SK-N-SH treated with all-trans-retinoic acid at 6 μM for 48 hours (cell line): ENCODE measurements at regions not wholly inside any gene's neighbourhood (a gene's known extent, or its start where the extent isn't known, plus 50 kb on each side); places are given as distances from the start of the nearest gene placed in this dataset.

ENCODE experiments used
- ATAC-seq: fragments of 200-7000 bp; cut with Tn5 transposase; 3 replicates; pipeline ENCODE4 v1.9.1; 2020; ENCODE audit warnings: mild to moderate bottlenecking, moderate library complexity
- ARNTL ChIP-seq: fragments of 450-650 bp; formaldehyde crosslinking; IDR thresholded peaks from 2 replicates; pipeline ENCODE4 v1.5.0; 2020; ENCODE audit warnings: low read depth, mild to moderate bottlenecking, moderate library complexity, borderline replicate concordance
- BACH2 ChIP-seq: fragments of 250-450 bp; sonication (Bioruptor Pico); IDR thresholded peaks from 2 replicates; pipeline ENCODE4 v1.9.0; 2021; ENCODE audit warnings: mild to moderate bottlenecking, borderline replicate concordance
- CSDC2 ChIP-seq: fragments of 250-450 bp; sonication (Bioruptor Pico); IDR thresholded peaks from 2 replicates; pipeline ENCODE4 v1.5.0; 2020; ENCODE audit warnings: mild to moderate bottlenecking, moderate library complexity
- CSRNP3 ChIP-seq: fragments of 250-450 bp; sonication (Bioruptor Pico); IDR thresholded peaks from 2 replicates; pipeline ENCODE4 v1.5.1; 2021; ENCODE audit warnings: mild to moderate bottlenecking, moderate library complexity
- ESRRG ChIP-seq: fragments of 250-450 bp; sonication (Bioruptor Pico); IDR thresholded peaks from 2 replicates; pipeline ENCODE4 v1.6.1; 2021; ENCODE audit warnings: mild to moderate bottlenecking
- GLIS3 ChIP-seq: fragments of 250-450 bp; sonication (Bioruptor Pico); IDR thresholded peaks from 2 replicates; pipeline ENCODE4 v1.5.0; 2020; ENCODE audit warnings: mild to moderate bottlenecking, moderate library complexity
- ISL1 ChIP-seq: fragments of 250-450 bp; sonication (Bioruptor Pico); IDR thresholded peaks from 2 replicates; pipeline ENCODE4 v2.1.2; 2022; ENCODE audit warnings: mild to moderate bottlenecking, moderate library complexity
- POU6F1 ChIP-seq: fragments of 250-450 bp; sonication (Bioruptor Pico); IDR thresholded peaks from 2 replicates; pipeline ENCODE4 v1.8.0; 2021; ENCODE audit warnings: low read depth, mild to moderate bottlenecking, moderate library complexity, borderline replicate concordance
- PPARA ChIP-seq: fragments of 250-450 bp; sonication (Bioruptor Pico); IDR thresholded peaks from 2 replicates; pipeline ENCODE4 v1.5.0; 2020; ENCODE audit warnings: mild to moderate bottlenecking, borderline replicate concordance
- RARB ChIP-seq: fragments of 250-450 bp; sonication (Bioruptor Pico); IDR thresholded peaks from 2 replicates; pipeline ENCODE4 v1.8.0; 2021; ENCODE audit warnings: mild to moderate bottlenecking, moderate library complexity
- SNAI2 ChIP-seq: fragments of 250-450 bp; sonication (Bioruptor Pico); IDR thresholded peaks from 2 replicates; pipeline ENCODE4 v1.5.0; 2020; ENCODE audit warnings: mild to moderate bottlenecking, moderate library complexity
- TCF4 ChIP-seq: fragments of 250-450 bp; sonication (Bioruptor Pico); IDR thresholded peaks from 2 replicates; pipeline ENCODE4 v1.8.0; 2021; ENCODE audit warnings: mild to moderate bottlenecking, moderate library complexity, borderline replicate concordance
- TOX ChIP-seq: fragments of 250-450 bp; sonication (Bioruptor Pico); IDR thresholded peaks from 2 replicates; pipeline ENCODE4 v1.8.0; 2021; ENCODE audit warnings: mild to moderate bottlenecking, moderate library complexity, borderline replicate concordance
- ZC3H10 ChIP-seq: fragments of 250-450 bp; sonication (Bioruptor Pico); IDR thresholded peaks from 2 replicates; pipeline ENCODE4 v1.5.1; 2021; ENCODE audit warnings: mild to moderate bottlenecking, moderate library complexity
- ZFP3 ChIP-seq: fragments of 250-450 bp; sonication (Bioruptor Pico); IDR thresholded peaks from 2 replicates; pipeline ENCODE4 v1.5.0; 2020; ENCODE audit warnings: mild to moderate bottlenecking, moderate library complexity
- ZNF565 ChIP-seq: fragments of 450-650 bp; formaldehyde crosslinking; conservative IDR thresholded peaks from 2 replicates; pipeline ENCODE4 v1.5.0; 2020; ENCODE audit warnings: low read depth, mild to moderate bottlenecking, moderate library complexity
- ZNF70 ChIP-seq: fragments of 450-650 bp; formaldehyde crosslinking; IDR thresholded peaks from 2 replicates; pipeline ENCODE4 v1.5.0; 2020; ENCODE audit warnings: mild to moderate bottlenecking, moderate library complexity
- ZNF8 ChIP-seq: fragments of 450-650 bp; formaldehyde crosslinking; IDR thresholded peaks from 2 replicates; pipeline ENCODE4 v1.5.0; 2020; ENCODE audit warnings: mild to moderate bottlenecking, moderate library complexity
- TF ChIP-seq, protein P1 (sequence below): fragments of 250-450 bp; sonication (Bioruptor Pico); IDR thresholded peaks from 2 replicates; pipeline ENCODE4 v1.5.0; 2020; ENCODE audit warnings: mild to moderate bottlenecking, moderate library complexity
- TF ChIP-seq, protein P2 (sequence below): fragments of 250-450 bp; sonication (Bioruptor Pico); IDR thresholded peaks from 2 replicates; pipeline ENCODE4 v1.5.1; 2020; ENCODE audit warnings: low read depth, mild to moderate bottlenecking, moderate library complexity

- TF ChIP-seq, protein P1, sequence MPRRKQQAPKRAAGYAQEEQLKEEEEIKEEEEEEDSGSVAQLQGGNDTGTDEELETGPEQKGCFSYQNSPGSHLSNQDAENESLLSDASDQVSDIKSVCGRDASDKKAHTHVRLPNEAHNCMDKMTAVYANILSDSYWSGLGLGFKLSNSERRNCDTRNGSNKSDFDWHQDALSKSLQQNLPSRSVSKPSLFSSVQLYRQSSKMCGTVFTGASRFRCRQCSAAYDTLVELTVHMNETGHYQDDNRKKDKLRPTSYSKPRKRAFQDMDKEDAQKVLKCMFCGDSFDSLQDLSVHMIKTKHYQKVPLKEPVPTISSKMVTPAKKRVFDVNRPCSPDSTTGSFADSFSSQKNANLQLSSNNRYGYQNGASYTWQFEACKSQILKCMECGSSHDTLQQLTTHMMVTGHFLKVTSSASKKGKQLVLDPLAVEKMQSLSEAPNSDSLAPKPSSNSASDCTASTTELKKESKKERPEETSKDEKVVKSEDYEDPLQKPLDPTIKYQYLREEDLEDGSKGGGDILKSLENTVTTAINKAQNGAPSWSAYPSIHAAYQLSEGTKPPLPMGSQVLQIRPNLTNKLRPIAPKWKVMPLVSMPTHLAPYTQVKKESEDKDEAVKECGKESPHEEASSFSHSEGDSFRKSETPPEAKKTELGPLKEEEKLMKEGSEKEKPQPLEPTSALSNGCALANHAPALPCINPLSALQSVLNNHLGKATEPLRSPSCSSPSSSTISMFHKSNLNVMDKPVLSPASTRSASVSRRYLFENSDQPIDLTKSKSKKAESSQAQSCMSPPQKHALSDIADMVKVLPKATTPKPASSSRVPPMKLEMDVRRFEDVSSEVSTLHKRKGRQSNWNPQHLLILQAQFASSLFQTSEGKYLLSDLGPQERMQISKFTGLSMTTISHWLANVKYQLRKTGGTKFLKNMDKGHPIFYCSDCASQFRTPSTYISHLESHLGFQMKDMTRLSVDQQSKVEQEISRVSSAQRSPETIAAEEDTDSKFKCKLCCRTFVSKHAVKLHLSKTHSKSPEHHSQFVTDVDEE (CRISPR knock-in tag): no peak
- TF ChIP-seq RARB (CRISPR knock-in tag) (no peak), CSDC2 (CRISPR knock-in tag) (no peak), ZC3H10 (CRISPR knock-in tag) (no peak), ZNF565 (CRISPR knock-in tag) (no peak), ZNF70 (CRISPR knock-in tag) (no peak), ZFP3 (no peak), POU6F1 (CRISPR knock-in tag) (no peak), TCF4 (CRISPR knock-in tag) (no peak), ESRRG (no peak), ISL1 (CRISPR knock-in tag) (no peak)
- TF ChIP-seq, all 23 proteins: peak for 0
- no peak for ATAC-seq
Measured at GRCh38 chr5:4271193-4271592, 675.6 kb downstream of the IRX1 start.

DNA sequence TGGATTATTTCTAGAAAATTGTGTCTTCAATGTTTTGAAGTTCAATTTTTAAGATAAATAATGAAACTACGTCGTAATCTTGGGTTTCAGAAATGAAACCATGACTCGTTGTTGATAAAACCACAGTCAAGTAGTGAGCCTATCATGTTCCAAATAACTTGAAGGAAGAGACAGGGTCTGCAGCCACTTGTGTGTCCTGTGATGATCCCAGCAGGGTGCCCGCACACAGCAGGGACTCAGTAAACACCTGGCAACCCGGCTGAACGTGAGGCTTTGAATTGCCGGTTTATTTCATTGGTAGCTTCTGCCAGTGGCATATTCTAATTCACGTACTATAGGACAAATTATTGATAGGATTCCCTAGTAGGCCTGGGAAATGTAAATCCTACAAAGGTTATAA lies 679.6 kb downstream of the IRX1 start:
- no peak for ATAC-seq
- TF ChIP-seq RARB (CRISPR knock-in tag) (no peak), TOX (CRISPR knock-in tag) (no peak), ZFP3 (no peak), ARNTL (CRISPR knock-in tag) (no peak), SNAI2 (CRISPR knock-in tag) (no peak), ISL1 (CRISPR knock-in tag) (no peak), CSRNP3 (CRISPR knock-in tag) (no peak), ZNF70 (CRISPR knock-in tag) (no peak), ZNF565 (CRISPR knock-in tag) (no peak), ESRRG (no peak), CSDC2 (CRISPR knock-in tag) (no peak), ZNF8 (CRISPR knock-in tag) (no peak), TCF4 (CRISPR knock-in tag) (no peak), ZC3H10 (CRISPR knock-in tag) (no peak), PPARA (CRISPR knock-in tag) (no peak), GLIS3 (CRISPR knock-in tag) (no peak), BACH2 (CRISPR knock-in tag) (no peak), POU6F1 (CRISPR knock-in tag) (no peak)
- TF ChIP-seq, protein P1 (CRISPR knock-in tag): no peak
- TF ChIP-seq, protein P2, sequence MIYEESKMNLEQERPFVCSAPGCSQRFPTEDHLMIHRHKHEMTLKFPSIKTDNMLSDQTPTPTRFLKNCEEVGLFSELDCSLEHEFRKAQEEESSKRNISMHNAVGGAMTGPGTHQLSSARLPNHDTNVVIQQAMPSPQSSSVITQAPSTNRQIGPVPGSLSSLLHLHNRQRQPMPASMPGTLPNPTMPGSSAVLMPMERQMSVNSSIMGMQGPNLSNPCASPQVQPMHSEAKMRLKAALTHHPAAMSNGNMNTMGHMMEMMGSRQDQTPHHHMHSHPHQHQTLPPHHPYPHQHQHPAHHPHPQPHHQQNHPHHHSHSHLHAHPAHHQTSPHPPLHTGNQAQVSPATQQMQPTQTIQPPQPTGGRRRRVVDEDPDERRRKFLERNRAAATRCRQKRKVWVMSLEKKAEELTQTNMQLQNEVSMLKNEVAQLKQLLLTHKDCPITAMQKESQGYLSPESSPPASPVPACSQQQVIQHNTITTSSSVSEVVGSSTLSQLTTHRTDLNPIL: no peak
